Kidney (tissue), 13 donors: ENCODE measurements at regions not wholly inside any gene's neighbourhood (a gene's known extent, or its start where the extent isn't known, plus 50 kb on each side); places are given as distances from the start of the nearest gene placed in this dataset.

Experiments used
- DNase-seq, 5 donors: peaks; one replicate each; pipeline ENCODE4 v3.0.0-alpha.2; 2013 to 2020
- FAIRE-seq: peaks from 2 replicates; lab custom pipeline; 2012; peaks lifted over from hg19 to GRCh38; lab: Jason Lieb, UNC
- H3K27ac ChIP-seq, 2 donors: one replicate each; pipeline ENCODE4 v1.7.0; 2013; ENCODE audit warnings: low read depth in 2 of 2, low read length in 2 of 2, inconsistent platforms in 1 of 2
- H3K27me3 ChIP-seq: one replicate; pipeline ENCODE4 v1.7.1; 2013; ENCODE audit warnings: low read length, inconsistent platforms; ENCODE audit not compliant: control insufficient read depth, insufficient read depth
- H3K36me3 ChIP-seq, 3 donors: one replicate each; pipeline versions ENCODE4 v1.7.0 to v1.7.1; 2013; ENCODE audit warnings: low read length in 3 of 3, control low read depth in 1 of 3, inconsistent platforms in 1 of 3; ENCODE audit not compliant: insufficient read depth in 3 of 3, control insufficient read depth in 2 of 3
- H3K4me1 ChIP-seq, 3 donors: one replicate each; pipeline versions ENCODE4 v1.7.0 to v1.7.1; 2013; ENCODE audit warnings: low read length in 3 of 3, inconsistent platforms in 1 of 3, low read depth in 1 of 3; ENCODE audit not compliant: control insufficient read depth in 2 of 3, insufficient read depth in 2 of 3
- H3K4me3 ChIP-seq, 3 donors: one replicate each; pipeline versions ENCODE4 v1.7.0 to v1.8.1; 2013; ENCODE audit warnings: low read length in 3 of 3, control low read depth in 1 of 3, inconsistent platforms in 1 of 3
- H3K9ac ChIP-seq, 3 donors: one replicate each; pipeline versions ENCODE4 v1.7.0 to v1.7.1; 2013; ENCODE audit warnings: low read length in 3 of 3, control low read depth in 1 of 3, inconsistent platforms in 1 of 3
- H3K9me3 ChIP-seq, 3 donors: one replicate each; pipeline versions ENCODE4 v1.7.0 to v1.7.1; 2013; ENCODE audit warnings: low read length in 3 of 3, control low read depth in 1 of 3, inconsistent platforms in 1 of 3; ENCODE audit not compliant: control insufficient read depth in 2 of 3, insufficient read depth in 1 of 3
- CTCF ChIP-seq: IDR thresholded peaks from 3 replicates; pipeline ENCODE4 v1.5.1; 2012; ENCODE audit warnings: mild to moderate bottlenecking, moderate library complexity, borderline replicate concordance; ENCODE audit not compliant: insufficient read depth; ENCODE audit errors: extremely low read depth
- intact Hi-C: fragments of 100-400 bp; cut with DNase I; formaldehyde crosslinking; loops from one replicate; pipeline ENCODE4 v1.11.1; 2022
- donor health status: control.
- donor health status: control.
- donor health status: control.
- donor health status: control.
- donor health status: control.
- donor health status: DM: yes; HTN: yes; CAD: no.
- donor health status: Normal renal cell carcinoma (clear cell type).

DNA sequence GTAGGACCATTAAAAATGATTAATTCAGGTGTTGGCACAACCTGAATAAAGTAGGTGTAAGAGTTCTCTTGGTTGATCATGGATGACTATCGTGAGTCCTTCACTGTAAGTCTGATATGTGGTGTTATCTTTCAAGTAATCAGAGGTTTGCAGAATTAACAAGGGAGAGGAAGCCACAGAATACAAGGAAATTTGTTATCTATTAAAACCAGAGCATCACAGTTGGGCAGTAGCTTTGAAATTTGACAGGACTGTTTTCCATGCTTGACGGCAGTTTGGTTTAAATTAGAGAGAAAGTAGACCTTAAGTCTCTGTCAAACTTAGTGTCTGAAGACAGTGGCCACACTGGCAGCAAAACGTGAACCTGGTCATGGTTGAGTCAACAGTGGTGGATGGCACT lies 139.5 kb upstream of the KCNK2 start:
- H3K4me1 ChIP-seq = no peaks in the 10 kb centered on the region
- intact Hi-C loops = no loop called here
- peak in 1 of 5 donors; percentile 10 for DNase-seq
- H3K27me3 ChIP-seq = no peaks in the 10 kb centered on the region
- no peak overlapping the region for H3K27ac ChIP-seq
- H3K9ac ChIP-seq = no peak overlapping the region
- H3K4me3 ChIP-seq = no peak overlapping the region
- FAIRE-seq = no peak
- no peaks in the 10 kb centered on the region for H3K9me3 ChIP-seq
- H3K36me3 ChIP-seq = no peaks in the 10 kb centered on the region
- TF ChIP-seq CTCF = no peak

DNA sequence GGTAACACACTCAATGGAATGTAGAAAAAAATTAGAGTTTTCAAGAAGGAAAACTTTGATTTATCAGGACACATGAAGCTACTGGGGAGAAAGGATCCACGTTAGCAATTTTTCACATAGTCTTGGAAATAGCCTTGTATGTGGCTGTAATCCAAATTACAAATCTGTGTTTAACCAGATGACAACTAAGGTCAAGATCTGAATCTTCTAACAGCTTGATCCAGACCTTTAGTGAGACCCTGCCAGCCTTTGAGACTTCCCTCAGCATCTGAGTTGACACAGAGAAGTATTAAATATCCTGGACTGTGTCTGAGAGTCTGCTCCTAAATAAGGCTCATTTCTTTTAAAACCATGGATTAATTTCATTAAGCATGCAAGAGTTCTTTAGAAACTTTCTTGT lies 135.9 kb upstream of the KCNK2 start:
- no peaks in the 10 kb centered on the region for H3K9me3 ChIP-seq
- H3K4me3 ChIP-seq = no peak overlapping the region
- H3K36me3 ChIP-seq = no peaks in the 10 kb centered on the region
- H3K27ac ChIP-seq = no peak overlapping the region
- H3K9ac ChIP-seq = no peak overlapping the region
- FAIRE-seq (no peak), DNase-seq (no peak)
- intact Hi-C loops = no loop called here
- no peaks in the 10 kb centered on the region for H3K4me1 ChIP-seq
- TF ChIP-seq CTCF = no peak
- H3K27me3 ChIP-seq = no peaks in the 10 kb centered on the region

GRCh38 chr1:214952648-214953047 lies 129.9 kb upstream of the KCNK2 start:
- H3K36me3 ChIP-seq = no peaks in the 10 kb centered on the region
- no peak overlapping the region for H3K27ac ChIP-seq
- FAIRE-seq = no peak
- intact Hi-C loops = no loop called here
- no peak for TF ChIP-seq CTCF
- no peaks in the 10 kb centered on the region for H3K4me1 ChIP-seq
- DNase-seq = no peak
- H3K9me3 ChIP-seq = no peaks in the 10 kb centered on the region
- no peak overlapping the region for H3K4me3 ChIP-seq
- no peak overlapping the region for H3K9ac ChIP-seq
- H3K27me3 ChIP-seq = no peaks in the 10 kb centered on the region

DNA sequence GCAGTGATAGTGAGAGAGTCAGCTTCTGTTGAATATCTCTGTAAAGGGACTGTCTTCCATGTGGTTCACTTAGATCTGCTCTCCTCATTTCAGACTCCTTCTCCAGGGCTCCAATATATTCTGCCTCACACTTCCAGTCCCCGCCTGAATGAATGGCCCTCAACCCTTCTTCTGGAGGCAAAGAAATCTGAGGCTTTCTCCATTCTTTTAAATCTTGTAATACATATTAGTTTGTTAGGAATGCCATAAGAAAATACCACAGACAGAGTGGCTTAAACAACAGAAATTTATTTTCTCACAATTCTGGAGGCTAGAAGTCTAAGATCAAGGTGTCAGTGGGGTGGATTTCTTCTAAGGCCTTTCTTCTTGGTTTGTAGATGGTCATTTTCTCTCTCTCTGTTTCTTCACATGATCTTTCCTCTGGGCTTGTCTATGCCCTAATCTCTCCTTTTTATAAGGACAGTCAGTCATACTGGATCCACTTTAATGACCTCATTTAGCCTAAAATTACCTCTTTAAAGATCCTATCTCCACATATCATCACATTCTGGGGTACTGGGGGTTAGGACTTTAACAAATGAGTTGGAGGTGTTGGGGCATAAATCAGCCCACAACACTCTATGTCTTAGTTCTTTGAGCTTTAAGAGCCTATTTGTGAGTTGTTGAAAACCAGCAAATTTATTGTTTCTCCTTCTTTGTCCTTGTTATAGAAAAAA lies 128.5 kb upstream of the KCNK2 start:
- FAIRE-seq (no peak), DNase-seq (no peak)
- no peaks in the 10 kb centered on the region for H3K36me3 ChIP-seq
- H3K9me3 ChIP-seq = no peaks in the 10 kb centered on the region
- intact Hi-C loops = no loop called here
- H3K9ac ChIP-seq = no peak overlapping the region
- no peaks in the 10 kb centered on the region for H3K4me1 ChIP-seq
- no peak overlapping the region for H3K4me3 ChIP-seq
- no peak for TF ChIP-seq CTCF
- H3K27me3 ChIP-seq = no peaks in the 10 kb centered on the region
- no peak overlapping the region for H3K27ac ChIP-seq
